ENCODE measurements at regions not wholly inside any gene's neighbourhood (a gene's known extent, or its start where the extent isn't known, plus 50 kb on each side); places are given as distances from the start of the nearest gene placed in this dataset.

DNA sequence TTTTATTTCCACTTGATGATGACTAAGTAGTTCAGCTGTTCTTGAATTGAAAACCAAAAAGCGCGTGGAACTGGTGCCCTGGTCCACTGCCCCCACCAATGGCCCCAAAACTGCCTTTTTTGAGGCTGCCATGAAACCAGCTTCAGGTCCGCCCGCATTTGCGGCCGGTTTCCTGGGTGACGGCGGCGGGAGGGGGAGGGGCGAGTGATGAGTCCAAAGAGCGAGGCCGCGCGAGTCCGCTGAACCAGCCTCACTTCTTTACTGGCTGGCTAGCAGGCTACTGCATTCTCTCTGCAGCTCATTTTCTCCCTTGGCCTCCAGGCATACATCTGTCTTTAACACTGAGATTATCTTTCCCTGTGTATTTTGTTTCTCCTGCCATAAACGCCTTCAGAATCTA is 72.9 kb upstream of the FABP2 start:
- DNase-seq (ENCODE audit: low spot score): peak; percentile 38
- peak overlapping the region; percentile 9; the same call in 1 of the 2 replicates for H3K4me2 ChIP-seq

More for the DNA sequence above, 72.9 kb upstream of the FABP2 start:
- Histone ChIP-seq H3K36me3 (ENCODE audit: insufficient read depth) (no peaks in the 10 kb centered on the region), H3K4me1 (ENCODE audit: insufficient read depth) (peaks cover 17% of the 10 kb centered on the region), H3K9me2 (ENCODE audit: insufficient read depth) (no peaks in the 10 kb centered on the region), H3K27ac (ENCODE audit: low read depth) (no peak overlapping the region), H2AFZ (no peak overlapping the region), H3K79me2 (replicated peaks; ENCODE audit: insufficient read depth) (no peaks in the 10 kb centered on the region), H3K4me3 (no peak overlapping the region), H4K20me1 (replicated peaks; ENCODE audit: insufficient read depth) (no peaks in the 10 kb centered on the region), H3K27me3 (ENCODE audit: insufficient read depth) (no peaks in the 10 kb centered on the region), H3F3A (replicated peaks; ENCODE audit: low read depth) (no peaks in the 10 kb centered on the region)
- no peak overlapping the region for H3K27ac Mint-ChIP-seq
- peaks cover 4% of the 10 kb centered on the region for H3K36me3 Mint-ChIP-seq (ENCODE audit: low read depth)
- ATAC-seq: peak; percentile 31; the same call in 1 of the 3 replicates
- no peaks in the 10 kb centered on the region for H3K27me3 Mint-ChIP-seq (ENCODE audit: insufficient read depth, low read depth, poor library complexity)
- peaks cover 21% of the 10 kb centered on the region for H3K4me1 Mint-ChIP-seq
- H3K4me3 Mint-ChIP-seq: no peak overlapping the region
- no peak for TF ChIP-seq JUNB (IDR thresholded peaks at IDR 0.05; ENCODE audit: unreplicated experiment)
- no peak for TF ChIP-seq ETS1 (IDR thresholded peaks at IDR 0.05)
- TF ChIP-seq, protein P1, sequence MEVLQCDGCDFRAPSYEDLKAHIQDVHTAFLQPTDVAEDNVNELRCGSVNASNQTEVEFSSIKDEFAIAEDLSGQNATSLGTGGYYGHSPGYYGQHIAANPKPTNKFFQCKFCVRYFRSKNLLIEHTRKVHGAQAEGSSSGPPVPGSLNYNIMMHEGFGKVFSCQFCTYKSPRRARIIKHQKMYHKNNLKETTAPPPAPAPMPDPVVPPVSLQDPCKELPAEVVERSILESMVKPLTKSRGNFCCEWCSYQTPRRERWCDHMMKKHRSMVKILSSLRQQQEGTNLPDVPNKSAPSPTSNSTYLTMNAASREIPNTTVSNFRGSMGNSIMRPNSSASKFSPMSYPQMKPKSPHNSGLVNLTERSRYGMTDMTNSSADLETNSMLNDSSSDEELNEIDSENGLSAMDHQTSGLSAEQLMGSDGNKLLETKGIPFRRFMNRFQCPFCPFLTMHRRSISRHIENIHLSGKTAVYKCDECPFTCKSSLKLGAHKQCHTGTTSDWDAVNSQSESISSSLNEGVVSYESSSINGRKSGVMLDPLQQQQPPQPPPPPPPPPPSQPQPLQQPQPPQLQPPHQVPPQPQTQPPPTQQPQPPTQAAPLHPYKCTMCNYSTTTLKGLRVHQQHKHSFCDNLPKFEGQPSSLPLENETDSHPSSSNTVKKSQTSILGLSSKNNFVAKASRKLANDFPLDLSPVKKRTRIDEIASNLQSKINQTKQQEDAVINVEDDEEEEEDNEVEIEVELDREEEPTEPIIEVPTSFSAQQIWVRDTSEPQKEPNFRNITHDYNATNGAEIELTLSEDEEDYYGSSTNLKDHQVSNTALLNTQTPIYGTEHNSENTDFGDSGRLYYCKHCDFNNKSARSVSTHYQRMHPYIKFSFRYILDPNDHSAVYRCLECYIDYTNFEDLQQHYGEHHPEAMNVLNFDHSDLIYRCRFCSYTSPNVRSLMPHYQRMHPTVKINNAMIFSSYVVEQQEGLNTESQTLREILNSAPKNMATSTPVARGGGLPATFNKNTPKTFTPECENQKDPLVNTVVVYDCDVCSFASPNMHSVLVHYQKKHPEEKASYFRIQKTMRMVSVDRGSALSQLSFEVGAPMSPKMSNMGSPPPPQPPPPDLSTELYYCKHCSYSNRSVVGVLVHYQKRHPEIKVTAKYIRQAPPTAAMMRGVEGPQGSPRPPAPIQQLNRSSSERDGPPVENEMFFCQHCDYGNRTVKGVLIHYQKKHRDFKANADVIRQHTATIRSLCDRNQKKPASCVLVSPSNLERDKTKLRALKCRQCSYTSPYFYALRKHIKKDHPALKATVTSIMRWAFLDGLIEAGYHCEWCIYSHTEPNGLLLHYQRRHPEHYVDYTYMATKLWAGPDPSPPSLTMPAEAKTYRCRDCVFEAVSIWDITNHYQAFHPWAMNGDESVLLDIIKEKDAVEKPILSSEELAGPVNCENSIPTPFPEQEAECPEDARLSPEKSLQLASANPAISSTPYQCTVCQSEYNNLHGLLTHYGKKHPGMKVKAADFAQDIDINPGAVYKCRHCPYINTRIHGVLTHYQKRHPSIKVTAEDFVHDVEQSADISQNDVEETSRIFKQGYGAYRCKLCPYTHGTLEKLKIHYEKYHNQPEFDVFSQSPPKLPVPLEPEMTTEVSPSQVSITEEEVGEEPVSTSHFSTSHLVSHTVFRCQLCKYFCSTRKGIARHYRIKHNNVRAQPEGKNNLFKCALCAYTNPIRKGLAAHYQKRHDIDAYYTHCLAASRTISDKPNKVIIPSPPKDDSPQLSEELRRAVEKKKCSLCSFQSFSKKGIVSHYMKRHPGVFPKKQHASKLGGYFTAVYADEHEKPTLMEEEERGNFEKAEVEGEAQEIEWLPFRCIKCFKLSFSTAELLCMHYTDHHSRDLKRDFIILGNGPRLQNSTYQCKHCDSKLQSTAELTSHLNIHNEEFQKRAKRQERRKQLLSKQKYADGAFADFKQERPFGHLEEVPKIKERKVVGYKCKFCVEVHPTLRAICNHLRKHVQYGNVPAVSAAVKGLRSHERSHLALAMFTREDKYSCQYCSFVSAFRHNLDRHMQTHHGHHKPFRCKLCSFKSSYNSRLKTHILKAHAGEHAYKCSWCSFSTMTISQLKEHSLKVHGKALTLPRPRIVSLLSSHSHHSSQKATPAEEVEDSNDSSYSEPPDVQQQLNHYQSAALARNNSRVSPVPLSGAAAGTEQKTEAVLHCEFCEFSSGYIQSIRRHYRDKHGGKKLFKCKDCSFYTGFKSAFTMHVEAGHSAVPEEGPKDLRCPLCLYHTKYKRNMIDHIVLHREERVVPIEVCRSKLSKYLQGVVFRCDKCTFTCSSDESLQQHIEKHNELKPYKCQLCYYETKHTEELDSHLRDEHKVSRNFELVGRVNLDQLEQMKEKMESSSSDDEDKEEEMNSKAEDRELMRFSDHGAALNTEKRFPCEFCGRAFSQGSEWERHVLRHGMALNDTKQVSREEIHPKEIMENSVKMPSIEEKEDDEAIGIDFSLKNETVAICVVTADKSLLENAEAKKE (CRISPR knock-in tag; IDR thresholded peaks at IDR 0.05): no peak
- TF ChIP-seq NANOG (IDR thresholded peaks at IDR 0.05; ENCODE audit: borderline replicate concordance): no peak
- TF ChIP-seq CREB1 (CRISPR knock-in tag; IDR thresholded peaks at IDR 0.05; ENCODE audit: low read depth): no peak
- TF ChIP-seq, protein P2, sequence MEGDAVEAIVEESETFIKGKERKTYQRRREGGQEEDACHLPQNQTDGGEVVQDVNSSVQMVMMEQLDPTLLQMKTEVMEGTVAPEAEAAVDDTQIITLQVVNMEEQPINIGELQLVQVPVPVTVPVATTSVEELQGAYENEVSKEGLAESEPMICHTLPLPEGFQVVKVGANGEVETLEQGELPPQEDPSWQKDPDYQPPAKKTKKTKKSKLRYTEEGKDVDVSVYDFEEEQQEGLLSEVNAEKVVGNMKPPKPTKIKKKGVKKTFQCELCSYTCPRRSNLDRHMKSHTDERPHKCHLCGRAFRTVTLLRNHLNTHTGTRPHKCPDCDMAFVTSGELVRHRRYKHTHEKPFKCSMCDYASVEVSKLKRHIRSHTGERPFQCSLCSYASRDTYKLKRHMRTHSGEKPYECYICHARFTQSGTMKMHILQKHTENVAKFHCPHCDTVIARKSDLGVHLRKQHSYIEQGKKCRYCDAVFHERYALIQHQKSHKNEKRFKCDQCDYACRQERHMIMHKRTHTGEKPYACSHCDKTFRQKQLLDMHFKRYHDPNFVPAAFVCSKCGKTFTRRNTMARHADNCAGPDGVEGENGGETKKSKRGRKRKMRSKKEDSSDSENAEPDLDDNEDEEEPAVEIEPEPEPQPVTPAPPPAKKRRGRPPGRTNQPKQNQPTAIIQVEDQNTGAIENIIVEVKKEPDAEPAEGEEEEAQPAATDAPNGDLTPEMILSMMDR (conservative IDR thresholded peaks at IDR 0.05; ENCODE audit: low read depth in 2 of 2): no peak
- TF ChIP-seq ZNF114 (CRISPR knock-in tag; IDR thresholded peaks at IDR 0.05): no peak
- no peak for TF ChIP-seq ZNF331 (CRISPR knock-in tag; IDR thresholded peaks at IDR 0.05; ENCODE audit: low read depth)
- no peak for TF ChIP-seq POLR2AphosphoS5 (IDR thresholded peaks at IDR 0.05; ENCODE audit: low read depth)
- no peak for TF ChIP-seq EZH2 (IDR thresholded peaks at IDR 0.05; ENCODE audit: low read depth, unreplicated experiment)
- no peak for TF ChIP-seq REST (IDR thresholded peaks at IDR 0.05; ENCODE audit: unreplicated experiment)
- TF ChIP-seq EZH2phosphoT487 (IDR thresholded peaks at IDR 0.05; ENCODE audit: unreplicated experiment): no peak
- no peak for TF ChIP-seq STAT1 (IDR thresholded peaks at IDR 0.05; ENCODE audit: unreplicated experiment)
- H3K9me3 Mint-ChIP-seq: 0 out of 3 replicates have a peak, but pooled peaks cover 3% of the 10 kb centered on the region
